ENCODE measurements at regions not wholly inside any gene's neighbourhood (a gene's known extent, or its start where the extent isn't known, plus 50 kb on each side); places are given as distances from the start of the nearest gene placed in this dataset.
A peak's percentile ranks its signal among the peaks of the same experiment; 100 is the strongest.

GRCh38 chr1:14205066-14205465 lies 393.4 kb upstream of the KAZN start:
- H4K20me1 ChIP-seq (ENCODE audit: control insufficient read depth, extremely low read depth, insufficient read depth, low read length) = no peaks in the 10 kb centered on the region
- H3K4me3 ChIP-seq (ENCODE audit: control insufficient read depth in 2 of 3, extremely low read depth in 1 of 3, insufficient read depth in 2 of 3, low read depth in 1 of 3, low read length in 3 of 3) = no peak overlapping the region
- DNase-seq (ENCODE audit: low read depth, low spot score) (no peak), FAIRE-seq (no peak)
- no peaks in the 10 kb centered on the region for H3K9me1 ChIP-seq (ENCODE audit: control insufficient read depth, extremely low read depth, insufficient read depth, low read length)
- no peaks in the 10 kb centered on the region for H3K4me1 ChIP-seq (ENCODE audit: control insufficient read depth, extremely low read depth, insufficient read depth, low read length)
- dilution Hi-C loops (cut with MboI; ENCODE audit: extremely low pct_ligation_motif_present, low sequenced_read_pairs) = no loop called here
- no peak overlapping the region for H3K9ac ChIP-seq (ENCODE audit: control insufficient read depth, extremely low read depth, insufficient read depth, low read length)
- H3K79me2 ChIP-seq (ENCODE audit: control insufficient read depth, insufficient read depth, low read length) = no peaks in the 10 kb centered on the region
- no peaks in the 10 kb centered on the region for H3K27me3 ChIP-seq (ENCODE audit: control insufficient read depth, extremely low read depth, insufficient read depth, low read length)
- H2AFZ ChIP-seq (ENCODE audit: control insufficient read depth, low read length) = no peak overlapping the region
- H3K9me3 ChIP-seq (ENCODE audit: control insufficient read depth, low read depth, low read length) = no peaks in the 10 kb centered on the region
- no peak overlapping the region for H3K4me2 ChIP-seq (ENCODE audit: control insufficient read depth, extremely low read depth, insufficient read depth, low read depth, low read length)
- no peak overlapping the region for H3K27ac ChIP-seq (ENCODE audit: control insufficient read depth, insufficient read depth, low read length)
- TF ChIP-seq, protein P1, sequence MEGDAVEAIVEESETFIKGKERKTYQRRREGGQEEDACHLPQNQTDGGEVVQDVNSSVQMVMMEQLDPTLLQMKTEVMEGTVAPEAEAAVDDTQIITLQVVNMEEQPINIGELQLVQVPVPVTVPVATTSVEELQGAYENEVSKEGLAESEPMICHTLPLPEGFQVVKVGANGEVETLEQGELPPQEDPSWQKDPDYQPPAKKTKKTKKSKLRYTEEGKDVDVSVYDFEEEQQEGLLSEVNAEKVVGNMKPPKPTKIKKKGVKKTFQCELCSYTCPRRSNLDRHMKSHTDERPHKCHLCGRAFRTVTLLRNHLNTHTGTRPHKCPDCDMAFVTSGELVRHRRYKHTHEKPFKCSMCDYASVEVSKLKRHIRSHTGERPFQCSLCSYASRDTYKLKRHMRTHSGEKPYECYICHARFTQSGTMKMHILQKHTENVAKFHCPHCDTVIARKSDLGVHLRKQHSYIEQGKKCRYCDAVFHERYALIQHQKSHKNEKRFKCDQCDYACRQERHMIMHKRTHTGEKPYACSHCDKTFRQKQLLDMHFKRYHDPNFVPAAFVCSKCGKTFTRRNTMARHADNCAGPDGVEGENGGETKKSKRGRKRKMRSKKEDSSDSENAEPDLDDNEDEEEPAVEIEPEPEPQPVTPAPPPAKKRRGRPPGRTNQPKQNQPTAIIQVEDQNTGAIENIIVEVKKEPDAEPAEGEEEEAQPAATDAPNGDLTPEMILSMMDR (optimal IDR thresholded peaks at IDR 0.05 in 1 of 3, IDR thresholded peaks at IDR 0.05 in 1 of 3, conservative IDR thresholded peaks at IDR 0.05 in 1 of 3; ENCODE audit: extremely low read depth in 1 of 3, insufficient read depth in 2 of 3, low read length in 3 of 3) = no peak
- TF ChIP-seq EZH2 (IDR thresholded peaks at IDR 0.05; ENCODE audit: low read length) = no peak
- no peaks in the 10 kb centered on the region for H3K36me3 ChIP-seq (ENCODE audit: control insufficient read depth in 2 of 2, extremely low read depth in 1 of 2, insufficient read depth in 2 of 2, low read length in 2 of 2)

DNA sequence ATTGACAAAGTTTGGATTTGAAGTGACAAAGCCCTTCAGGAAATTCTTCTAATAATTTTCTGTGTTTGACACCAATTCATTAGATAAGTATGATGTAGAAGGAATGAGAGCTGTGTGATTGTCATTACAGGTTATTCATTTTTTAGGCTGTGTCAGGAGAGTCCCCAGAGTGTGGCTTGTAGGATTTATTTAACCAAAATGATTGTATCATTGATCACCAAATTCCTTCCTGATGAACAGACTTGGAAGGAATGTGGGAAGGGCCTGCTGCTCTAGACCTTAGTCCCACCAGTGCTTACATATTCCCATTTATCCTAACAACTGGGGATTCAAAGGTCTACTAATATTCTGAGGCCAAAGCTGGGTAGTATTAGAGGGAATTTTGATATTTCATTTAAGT lies 383.3 kb upstream of the KAZN start:
- dilution Hi-C loops (cut with MboI; ENCODE audit: extremely low pct_ligation_motif_present, low sequenced_read_pairs) = no loop called here
- no peaks in the 10 kb centered on the region for H3K27me3 ChIP-seq (ENCODE audit: control insufficient read depth, extremely low read depth, insufficient read depth, low read length)
- no peak overlapping the region for H2AFZ ChIP-seq (ENCODE audit: control insufficient read depth, low read length)
- H3K79me2 ChIP-seq (ENCODE audit: control insufficient read depth, insufficient read depth, low read length) = no peaks in the 10 kb centered on the region
- no peak for FAIRE-seq
- H3K9me1 ChIP-seq (ENCODE audit: control insufficient read depth, extremely low read depth, insufficient read depth, low read length) = no peaks in the 10 kb centered on the region
- H3K36me3 ChIP-seq (ENCODE audit: control insufficient read depth in 2 of 2, extremely low read depth in 1 of 2, insufficient read depth in 2 of 2, low read length in 2 of 2) = no peaks in the 10 kb centered on the region
- no peaks in the 10 kb centered on the region for H4K20me1 ChIP-seq (ENCODE audit: control insufficient read depth, extremely low read depth, insufficient read depth, low read length)
- H3K9me3 ChIP-seq (ENCODE audit: control insufficient read depth, low read depth, low read length) = no peaks in the 10 kb centered on the region
- H3K9ac ChIP-seq (ENCODE audit: control insufficient read depth, extremely low read depth, insufficient read depth, low read length) = no peak overlapping the region
- H3K27ac ChIP-seq (ENCODE audit: control insufficient read depth, insufficient read depth, low read length) = no peak overlapping the region
- H3K4me3 ChIP-seq (ENCODE audit: control insufficient read depth in 2 of 3, extremely low read depth in 1 of 3, insufficient read depth in 2 of 3, low read depth in 1 of 3, low read length in 3 of 3) = no peak overlapping the region
- TF ChIP-seq, protein P1 (optimal IDR thresholded peaks at IDR 0.05 in 1 of 3, IDR thresholded peaks at IDR 0.05 in 1 of 3, conservative IDR thresholded peaks at IDR 0.05 in 1 of 3; ENCODE audit: extremely low read depth in 1 of 3, insufficient read depth in 2 of 3, low read length in 3 of 3) = no peak
- TF ChIP-seq EZH2 (IDR thresholded peaks at IDR 0.05; ENCODE audit: low read length) = no peak
- peaks cover 11% of the 10 kb centered on the region for H3K4me1 ChIP-seq (ENCODE audit: control insufficient read depth, extremely low read depth, insufficient read depth, low read length)
- peak; percentile 36 for DNase-seq (ENCODE audit: low read depth, low spot score)
- peak overlapping the region; percentile 40 for H3K4me2 ChIP-seq (ENCODE audit: control insufficient read depth, extremely low read depth, insufficient read depth, low read depth, low read length)
